ENCODE measurements at regions not wholly inside any gene's neighbourhood (a gene's known extent, or its start where the extent isn't known, plus 50 kb on each side); places are given as distances from the start of the nearest gene placed in this dataset.
"Not testable (repeated sequence)": the region's sequence is repeated elsewhere in the genome, so short reads cannot be mapped to it uniquely, and the experiment has no call there.

DNA sequence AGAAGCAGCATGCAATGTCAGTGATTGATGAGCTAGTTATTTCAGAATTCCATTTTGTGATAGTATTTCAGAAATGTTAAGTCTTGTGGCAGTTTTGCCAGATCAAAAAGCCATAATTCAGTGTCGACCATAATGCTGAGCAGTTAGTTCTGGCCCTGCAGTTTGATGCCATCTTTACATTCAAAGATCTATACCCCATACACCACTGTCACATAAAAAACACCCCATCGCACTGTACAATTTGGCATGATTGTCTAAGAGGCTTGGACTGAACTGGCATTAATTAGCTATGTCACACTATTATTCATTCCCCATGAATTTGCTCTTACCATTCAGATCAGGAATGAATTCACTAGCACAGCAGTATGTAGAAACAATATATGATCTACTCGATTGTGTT lies 127.7 kb upstream of the EPHA3 start:
- no peak for DNase-seq

DNA sequence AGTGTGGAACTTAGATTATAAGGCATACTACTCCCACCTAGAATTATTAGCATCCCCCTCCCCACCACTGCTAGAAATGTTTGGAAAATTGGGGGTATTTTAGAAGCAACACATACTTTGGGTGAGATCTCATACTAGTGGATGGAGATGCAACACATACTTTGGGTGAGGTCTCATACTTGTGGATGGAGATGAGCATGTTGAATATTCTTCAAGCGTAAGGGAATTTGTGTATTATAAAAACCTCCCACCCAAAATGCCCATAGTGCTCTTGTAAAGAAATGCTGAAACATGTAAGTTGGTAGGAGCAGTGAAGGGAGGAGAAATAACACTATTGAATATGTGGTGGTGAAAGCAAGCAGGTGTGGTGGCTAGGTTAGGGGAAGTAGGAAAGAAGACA lies 124.0 kb upstream of the EPHA3 start:
- no peak for DNase-seq

DNA sequence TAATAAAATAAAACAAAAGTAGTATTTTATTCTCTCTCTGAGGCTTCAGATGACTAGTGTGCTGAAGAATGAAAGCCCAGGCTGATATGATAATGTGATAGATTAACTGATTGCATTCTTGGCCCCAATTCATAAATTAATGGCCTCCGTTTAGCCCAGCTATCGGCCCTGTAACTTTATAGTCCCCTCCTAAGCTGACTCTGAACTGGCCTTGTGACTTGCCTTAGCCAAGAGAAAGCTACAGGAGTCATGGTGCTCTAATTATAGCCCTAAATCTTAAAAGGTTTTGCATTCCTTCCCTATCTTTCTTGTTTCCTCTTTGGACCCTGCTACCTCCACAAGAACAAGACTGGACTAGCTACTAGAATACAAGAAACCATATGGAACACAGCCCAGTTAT lies 123.2 kb upstream of the EPHA3 start:
- DNase-seq, result no peak

DNA sequence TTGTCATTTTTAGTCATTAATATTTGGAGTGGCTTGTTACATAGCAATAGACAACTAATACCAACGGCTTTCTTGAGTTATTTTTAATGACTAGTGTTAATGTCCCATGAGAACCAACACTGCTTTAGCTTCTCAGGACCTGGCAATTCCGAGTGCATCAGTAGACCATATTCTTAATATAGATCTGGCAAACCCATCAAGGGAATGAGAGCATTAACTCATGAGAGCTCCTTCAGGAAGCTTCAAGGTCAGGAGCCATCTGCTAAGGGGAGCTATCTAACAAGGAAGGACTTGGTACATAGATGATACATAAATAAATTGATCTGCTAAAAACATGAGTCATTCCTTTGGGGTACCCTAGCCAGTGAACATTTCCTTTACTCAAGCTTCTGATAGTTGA lies 122.6 kb upstream of the EPHA3 start:
- no peak for DNase-seq

DNA sequence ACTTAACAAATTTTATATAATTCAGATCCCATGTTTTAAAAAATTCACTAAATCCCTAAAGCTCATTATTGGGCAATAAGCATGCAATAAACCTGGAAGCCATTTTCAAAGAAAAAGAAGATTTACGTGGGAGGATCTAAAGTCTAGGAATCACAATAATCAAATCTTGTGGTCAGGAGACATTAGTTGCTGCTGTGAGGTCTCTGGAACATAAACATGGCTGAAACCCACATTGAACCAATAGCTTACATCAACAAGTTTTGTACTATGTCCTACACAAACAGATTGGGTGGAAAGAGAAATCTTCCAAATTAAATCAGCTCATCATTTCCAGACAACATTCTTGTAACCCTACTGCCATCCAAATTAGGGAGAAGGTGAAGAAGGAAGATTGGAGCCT lies 121.9 kb upstream of the EPHA3 start:
- DNase-seq, result no peak

DNA sequence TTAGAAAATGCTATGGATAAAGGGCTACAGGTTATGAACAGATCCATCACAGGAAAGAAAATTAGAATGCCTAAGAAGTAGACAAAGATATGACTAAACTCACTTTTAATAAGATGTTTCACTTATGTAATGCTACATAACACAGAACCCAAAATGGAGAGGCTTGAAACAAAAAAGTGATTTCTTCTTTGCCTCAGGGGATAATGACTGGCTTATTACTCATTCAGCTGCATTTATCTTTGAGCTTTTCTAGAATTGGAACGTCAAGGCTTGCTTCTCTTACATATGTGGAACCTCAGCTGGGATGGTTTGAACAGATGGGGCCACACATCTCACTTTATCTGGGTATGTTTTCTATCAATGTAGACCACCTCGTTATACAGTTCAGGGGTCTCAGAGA lies 120.6 kb upstream of the EPHA3 start:
- no peak for DNase-seq

DNA sequence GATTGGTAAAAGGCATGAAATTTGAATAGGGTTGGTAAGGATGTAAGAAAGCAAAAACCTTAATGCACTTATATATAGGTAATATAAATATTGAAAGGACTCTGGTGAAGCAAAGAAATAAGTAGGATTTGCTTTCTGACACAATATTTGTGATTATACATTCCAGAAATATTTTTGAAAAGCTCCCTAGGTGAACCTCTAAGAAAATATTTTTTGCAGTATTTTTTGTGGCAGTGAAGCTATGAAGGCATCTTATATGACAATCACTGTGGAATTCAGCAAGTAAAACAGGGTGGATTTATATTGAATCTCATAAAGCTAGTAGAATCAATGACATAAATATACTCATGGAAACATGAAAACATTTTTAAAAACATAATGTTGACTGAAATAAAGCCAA lies 119.6 kb upstream of the EPHA3 start:
- no peak for DNase-seq

DNA sequence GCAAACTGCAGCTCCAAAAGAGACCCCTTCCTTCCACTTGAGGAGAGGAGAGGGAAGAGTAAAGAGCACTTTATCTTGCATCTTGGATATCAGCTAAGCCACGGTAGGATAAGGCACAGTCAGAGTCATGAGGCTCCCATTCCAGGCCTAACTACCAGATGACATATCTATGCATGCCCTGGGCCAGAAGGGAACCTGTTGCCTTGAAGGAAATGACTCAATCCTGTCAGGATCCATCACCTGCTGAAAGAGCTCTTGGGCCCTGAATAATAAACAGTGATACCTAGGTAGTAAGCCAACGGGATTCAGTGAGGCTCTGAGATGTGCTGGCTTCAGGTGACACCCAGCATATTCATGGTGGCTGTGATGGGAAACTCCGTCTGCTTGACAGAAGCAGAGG lies 118.5 kb upstream of the EPHA3 start:
- DNase-seq, result no peak

DNA sequence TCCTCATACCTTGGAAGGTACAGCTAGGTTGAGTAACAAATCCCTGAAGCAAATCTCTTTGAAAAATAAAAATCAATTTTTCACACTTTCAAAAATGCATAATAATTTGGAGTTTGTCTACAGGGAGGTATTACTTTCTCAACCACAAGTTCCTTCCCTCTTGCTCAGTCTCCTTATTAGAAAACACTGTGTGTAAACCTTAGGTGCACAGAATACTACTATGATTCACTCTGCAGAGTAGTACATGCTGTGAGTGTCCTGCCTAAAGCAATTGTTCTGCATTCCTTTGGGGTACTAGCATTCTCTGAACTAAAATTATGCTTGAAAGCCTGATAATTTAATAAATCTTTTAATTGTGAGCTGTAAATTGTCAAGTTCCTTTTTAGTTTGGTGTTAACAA lies 115.9 kb upstream of the EPHA3 start:
- DNase-seq, result no peak

DNA sequence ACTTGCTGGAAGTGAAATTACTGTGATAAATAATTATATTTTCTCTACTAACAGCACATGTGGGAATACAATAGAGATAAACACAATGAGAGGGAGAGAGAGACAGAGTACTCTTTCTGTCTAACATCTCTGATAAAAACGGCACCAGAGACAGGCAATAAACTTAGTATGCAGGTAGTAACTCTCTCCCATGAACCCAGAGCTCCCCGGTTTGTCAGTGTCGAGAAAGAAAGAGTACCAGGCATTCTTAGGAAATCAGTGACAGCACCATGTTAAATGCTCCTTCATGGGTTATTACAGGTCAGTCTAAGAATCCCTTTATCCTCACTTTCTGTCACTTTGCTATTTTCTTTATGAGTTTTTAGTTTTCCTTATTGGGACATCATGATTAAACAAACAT lies 110.7 kb upstream of the EPHA3 start:
- no peak for DNase-seq

DNA sequence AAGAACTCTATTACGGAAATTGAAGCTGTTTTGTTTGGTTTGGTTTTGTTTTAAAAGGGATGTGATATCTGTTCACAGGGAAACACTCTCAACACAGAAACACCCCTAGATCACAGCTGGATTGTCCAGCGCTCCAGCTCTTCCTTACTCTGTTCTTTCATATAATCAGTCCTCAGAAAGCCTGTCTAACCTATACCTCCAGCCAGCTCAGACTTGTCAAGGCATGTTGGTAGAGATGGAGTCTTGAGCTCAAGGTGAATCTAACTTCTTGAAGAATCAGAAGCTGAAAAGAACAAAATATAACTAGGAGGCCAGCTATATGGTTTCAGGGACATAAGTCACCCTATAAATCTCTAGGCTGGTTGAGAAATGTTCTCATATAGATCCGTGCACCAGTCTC lies 110.2 kb upstream of the EPHA3 start:
- DNase-seq, result no peak

DNA sequence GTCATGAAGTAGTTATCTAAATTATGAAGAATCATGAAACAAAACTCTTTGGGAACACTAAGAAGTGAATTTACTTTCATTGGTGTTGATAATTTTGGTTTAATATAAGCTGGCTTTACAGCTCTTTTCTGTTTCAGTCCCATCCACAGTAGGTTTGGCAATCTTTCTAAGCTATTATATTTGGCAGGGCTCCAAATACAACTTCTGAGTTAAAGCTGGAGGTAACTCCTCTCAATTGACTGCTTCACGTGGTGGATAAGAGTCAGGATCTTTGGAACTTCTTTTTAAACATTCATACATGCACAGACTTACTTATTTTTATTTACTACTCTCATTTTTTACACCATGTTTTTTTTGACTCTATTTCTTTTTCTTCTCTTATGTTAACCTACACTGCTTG lies 106.5 kb upstream of the EPHA3 start:
- DNase-seq, result no peak

DNA sequence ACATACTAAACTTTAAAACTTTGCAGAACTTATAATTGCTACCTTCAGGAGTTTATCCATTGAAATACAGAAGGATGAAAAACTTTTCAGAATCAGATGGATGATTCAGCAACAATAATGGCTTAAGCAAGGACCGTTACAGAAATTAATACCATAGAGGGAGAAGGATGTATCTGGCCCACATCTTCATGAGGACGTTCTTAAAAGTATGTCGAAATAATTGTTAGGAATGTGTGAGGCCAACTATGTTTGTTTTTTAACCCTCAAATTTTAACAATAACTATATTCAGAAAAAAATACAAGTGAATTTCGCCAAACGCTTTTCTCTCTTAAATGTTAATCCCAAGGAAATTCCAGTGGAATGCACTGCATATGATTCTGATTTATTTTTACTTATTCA lies 105.2 kb upstream of the EPHA3 start:
- DNase-seq, result no peak

DNA sequence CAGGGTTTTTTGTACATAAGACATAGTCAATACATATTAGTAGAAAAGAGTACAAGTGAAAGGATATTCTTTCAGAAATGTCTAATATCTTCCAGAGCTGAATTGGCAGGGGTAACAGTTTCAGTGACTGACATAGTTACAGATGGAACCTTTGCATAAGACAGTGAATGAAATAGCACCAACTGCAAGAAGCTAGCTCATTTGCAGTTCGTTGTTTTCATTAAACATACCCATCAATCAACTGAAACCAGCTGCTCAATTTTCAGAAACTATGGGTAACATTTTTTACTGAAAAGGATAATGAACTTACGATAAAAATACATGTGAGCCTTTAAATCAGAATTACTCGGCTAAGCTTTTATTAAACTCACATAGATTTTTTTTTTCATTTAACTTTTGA lies 93.9 kb upstream of the EPHA3 start:
- DNase-seq, result no peak

DNA sequence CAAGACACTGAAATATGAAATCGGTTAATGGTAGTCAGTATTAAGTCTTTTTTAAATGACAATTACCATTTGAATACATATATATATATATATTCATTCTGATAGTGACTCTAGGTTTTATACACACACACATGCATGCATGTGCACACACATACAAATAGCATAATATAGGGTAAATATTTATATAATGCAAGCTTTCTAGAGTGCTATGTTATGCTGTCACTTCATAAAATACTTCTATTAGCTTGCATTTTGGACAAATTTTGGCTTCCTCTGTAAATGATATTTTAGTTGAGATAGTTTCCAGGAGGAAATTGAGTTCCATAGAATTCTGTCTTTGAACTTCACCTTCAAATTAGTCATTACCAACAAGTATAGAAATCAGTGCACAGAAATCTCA lies 89.9 kb upstream of the EPHA3 start:
- no peak for DNase-seq

DNA sequence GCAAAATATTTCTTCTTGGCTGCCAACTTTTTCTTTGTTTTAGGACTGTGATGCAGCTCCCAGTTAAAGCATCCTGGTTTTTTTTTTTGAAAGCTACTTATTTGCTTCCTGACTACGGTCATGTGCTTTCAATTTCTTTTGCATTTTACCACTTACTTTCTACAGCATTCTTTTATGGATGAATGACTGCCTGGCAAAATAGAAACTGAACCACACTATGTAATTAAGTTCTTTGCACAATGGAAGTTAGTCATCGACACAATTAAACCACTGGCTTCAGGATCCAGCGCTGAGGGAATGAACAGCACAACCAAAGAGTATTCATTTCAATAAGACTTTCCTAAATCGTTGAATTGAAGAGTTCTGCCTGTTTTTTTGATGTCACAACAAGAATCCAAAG lies 82.2 kb upstream of the EPHA3 start:
- no peak for DNase-seq

DNA sequence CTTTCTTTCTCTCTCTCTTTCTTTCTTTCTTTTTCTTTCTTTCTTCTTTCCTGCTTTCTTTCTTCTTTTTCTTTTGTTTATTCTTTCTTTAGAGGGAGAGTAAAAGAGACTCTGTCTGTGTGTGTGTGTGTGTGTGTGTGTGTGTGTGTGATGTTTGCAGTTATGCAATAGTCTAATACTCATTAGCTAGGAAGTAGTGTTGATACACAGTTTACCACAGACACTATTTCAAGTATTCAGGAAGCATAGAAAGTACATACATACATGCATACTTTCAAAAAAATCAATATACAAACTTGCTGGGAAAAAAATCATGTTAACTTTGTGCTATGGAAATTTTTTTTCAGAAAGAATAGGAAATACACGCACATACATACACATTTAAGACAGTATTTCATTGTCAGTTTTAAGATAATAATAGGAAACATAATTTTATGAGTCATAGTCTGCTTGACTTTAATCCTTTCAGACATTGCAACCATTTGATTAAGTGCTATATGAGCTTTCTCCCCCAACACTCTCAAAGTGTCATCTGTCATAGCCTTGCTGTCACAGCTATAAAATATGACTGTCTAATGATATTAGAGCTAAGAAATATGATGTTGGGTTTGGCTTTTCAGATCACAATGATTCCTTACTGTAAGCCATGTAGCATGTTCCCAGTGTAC lies 74.9 kb upstream of the EPHA3 start:
- DNase-seq, result no peak

DNA sequence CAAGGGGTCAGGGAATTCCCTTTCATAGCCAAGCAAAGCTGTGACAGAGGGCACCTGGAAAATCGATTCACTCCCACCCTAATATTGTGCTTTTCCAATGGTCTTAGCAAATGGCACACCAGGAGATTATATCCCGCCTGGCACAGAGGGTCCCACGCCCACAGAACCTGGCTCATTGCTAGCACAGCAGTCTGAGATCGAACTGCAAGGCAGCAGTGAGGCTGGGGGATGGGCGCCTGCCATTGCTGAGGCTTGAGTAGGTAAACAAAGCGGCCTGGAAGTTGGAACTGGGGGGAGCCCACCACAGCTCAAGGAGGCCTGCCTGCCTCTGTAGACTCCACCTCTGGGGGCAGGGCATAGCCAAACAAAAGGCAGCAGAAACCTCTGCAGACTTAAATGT lies 72.7 kb upstream of the EPHA3 start:
- not testable (repeated sequence) for DNase-seq

DNA sequence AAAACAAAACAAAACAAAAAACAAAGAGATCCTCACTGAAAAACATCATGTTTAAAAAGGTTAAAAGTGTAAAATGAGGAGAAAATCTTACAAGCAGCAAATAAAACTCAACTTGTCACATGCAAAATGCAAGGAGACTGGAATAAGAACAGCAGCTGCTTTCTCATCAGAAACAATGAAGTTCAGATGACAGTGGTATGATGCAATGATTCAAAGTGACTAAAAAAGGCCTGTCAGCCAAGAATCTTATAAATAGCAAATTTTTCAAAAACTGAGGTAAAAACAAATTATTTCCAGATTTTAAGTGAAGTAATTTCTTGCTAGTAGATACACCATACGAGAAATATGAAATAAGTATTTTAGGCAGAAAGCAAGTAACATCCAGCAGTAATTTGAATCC lies 68.6 kb upstream of the EPHA3 start:
- DNase-seq, result no peak

DNA sequence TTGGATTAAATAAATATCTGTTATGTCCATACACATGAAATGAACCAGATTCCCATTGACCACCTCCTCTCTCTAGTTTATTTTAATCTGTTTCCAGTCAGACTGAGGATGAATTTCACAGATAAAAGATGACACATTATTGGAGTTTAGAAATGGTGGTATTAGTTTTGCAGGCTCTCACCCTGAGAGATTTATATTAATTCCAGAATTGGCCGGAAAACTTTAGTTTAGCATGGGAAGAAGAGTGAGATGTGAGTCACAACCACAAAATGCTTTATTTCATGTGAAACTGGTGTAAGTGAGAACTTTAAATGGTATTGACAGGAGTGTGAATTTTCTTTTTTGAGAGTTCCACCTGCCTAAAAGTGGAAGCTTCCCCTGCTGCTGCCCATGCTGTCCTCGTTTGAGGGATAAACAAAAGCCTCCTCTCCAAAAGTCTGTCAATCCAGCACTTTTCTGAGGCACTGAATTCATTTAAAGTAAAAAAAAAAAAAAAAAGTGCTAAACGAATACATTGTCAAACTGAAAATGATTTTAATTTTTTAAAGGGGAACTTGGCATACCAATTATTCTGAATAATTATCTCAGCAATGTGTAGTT lies 65.1 kb upstream of the EPHA3 start:
- DNase-seq, result no peak

DNA sequence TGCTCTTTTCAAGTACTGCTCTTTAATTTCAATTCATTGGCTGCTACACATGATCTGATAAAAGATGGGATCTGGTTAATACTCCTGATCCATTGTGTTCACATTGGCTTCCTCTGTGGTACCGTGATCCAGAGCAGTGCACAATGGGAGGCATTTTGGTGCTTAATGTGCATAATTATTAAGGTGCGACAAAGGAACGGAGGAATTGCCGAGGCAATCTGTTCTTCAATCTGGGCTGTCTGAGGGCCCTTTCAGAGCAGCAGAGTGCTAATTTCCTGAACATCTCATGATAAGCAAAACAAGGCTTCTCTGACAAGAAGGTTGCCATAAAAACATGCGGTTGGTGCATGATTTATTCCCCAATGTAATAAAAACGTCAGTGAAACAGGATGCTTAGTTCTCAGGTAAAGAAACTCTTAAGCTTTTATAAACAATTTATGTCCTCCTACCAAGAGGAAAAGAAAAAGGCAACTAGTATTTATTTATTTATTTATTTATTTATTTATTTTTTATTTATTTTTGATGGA lies 64.0 kb upstream of the EPHA3 start:
- DNase-seq, result no peak

DNA sequence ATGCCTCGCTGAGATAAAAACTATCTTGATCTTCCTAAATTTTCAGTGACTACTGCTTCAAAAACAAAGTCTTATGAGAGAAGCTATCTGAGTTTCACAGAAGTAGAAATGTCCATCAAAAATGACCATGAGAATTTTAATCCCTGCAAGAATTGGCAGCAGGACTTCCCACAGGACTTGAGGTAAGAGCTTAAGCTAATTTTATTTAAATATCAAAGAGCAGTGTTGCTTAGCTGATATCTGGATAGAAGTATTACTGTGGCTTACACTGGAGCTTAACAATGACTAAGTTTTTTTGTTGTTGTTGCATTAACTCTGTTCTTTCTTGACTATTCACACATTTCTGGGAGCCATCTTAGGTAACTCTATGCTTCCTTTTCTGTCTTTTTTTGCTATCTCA lies 60.8 kb upstream of the EPHA3 start:
- DNase-seq, result no peak

DNA sequence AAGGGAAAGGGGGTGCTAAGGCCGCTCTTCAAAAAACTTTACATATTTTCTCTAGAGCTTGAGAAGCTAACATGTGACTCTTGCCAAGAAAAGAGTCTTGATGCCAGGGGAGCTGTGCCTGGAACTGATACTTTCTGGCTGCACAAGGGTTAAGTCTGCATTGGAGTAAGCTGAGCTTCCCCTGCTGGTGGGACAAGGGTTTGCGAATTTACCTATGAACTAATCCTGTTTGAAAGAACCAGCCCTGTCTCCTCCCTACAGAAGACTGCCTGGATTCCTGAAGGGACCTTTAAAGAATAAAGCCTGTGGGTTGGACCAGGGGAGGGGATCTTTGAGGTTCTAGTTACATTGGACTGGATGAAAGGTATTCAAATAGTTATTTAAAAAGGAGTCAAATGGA lies 58.3 kb upstream of the EPHA3 start:
- no peak for DNase-seq

DNA sequence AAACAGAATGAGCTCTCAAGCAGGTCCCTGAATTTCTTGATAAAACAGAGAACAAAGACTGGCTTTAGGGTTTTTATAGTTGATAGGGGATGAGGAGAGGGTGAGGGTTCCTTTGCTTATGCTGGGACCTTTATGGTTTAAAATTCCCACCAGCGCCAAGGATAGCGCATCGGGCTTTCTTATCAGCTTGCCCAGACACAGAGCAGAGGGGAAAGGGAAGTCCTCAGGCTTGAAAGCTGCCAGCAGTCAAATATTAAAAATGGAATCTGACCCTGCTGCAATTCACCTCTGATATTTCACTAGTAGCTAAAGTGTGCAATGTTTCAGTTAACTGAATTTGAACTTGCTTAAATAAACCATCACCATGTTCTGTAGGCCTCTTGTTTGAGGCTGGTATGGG lies 55.0 kb upstream of the EPHA3 start:
- DNase-seq, result no peak

DNA sequence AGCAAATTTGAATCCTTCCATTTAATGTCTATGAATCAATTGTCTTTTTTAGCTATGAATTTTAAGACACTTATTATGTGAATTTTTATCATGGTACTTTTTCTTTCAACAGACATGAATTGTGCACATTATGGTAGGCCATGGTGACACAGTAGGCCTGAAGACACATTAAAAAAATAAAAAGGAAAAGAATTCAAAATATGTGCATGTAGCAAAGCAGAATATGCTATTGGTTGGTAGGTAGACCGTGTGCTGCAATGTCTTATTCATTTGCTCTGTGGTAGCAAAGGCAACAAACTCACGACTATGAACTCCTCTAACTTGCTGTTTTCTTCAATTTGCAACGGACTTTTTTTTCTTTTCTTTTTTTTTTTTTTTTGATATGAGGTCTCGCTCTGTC lies 50.0 kb upstream of the EPHA3 start:
- no peak for DNase-seq
